Naive B cell (primary cell): ENCODE measurements at regions not wholly inside any gene's neighbourhood (a gene's known extent, or its start where the extent isn't known, plus 50 kb on each side); places are given as distances from the start of the nearest gene placed in this dataset.

ENCODE experiments used
- ATAC-seq, 2 donors: fragments of 150-1000 bp; cut with Tn5 transposase; 2 replicates each; pipeline ENCODE4 v1.10.0; 2021; ENCODE audit warnings: low read depth in 2 of 2, mild to moderate bottlenecking in 2 of 2, moderate library complexity in 2 of 2
- DNase-seq: peaks from one replicate; pipeline ENCODE4 v3.0.0; 2022
- H3K27ac Mint-ChIP-seq, 6 donors: one replicate each; pipeline ENCODE4 v1.8.0; 2020 to 2022; ENCODE audit warnings: mild to moderate bottlenecking in 6 of 6, mixed read lengths in 6 of 6, moderate library complexity in 5 of 6, inconsistent platforms in 2 of 6
- H3K27me3 Mint-ChIP-seq, 3 donors: one replicate each; pipeline ENCODE4 v1.8.0; 2021 to 2022; ENCODE audit warnings: mixed read lengths in 3 of 3, mild to moderate bottlenecking in 1 of 3
- H3K36me3 Mint-ChIP-seq, 2 donors: one replicate each; pipeline ENCODE4 v1.8.0; 2020 to 2022; ENCODE audit warnings: mixed read lengths in 2 of 2, inconsistent platforms in 1 of 2, mild to moderate bottlenecking in 1 of 2
- H3K4me1 Mint-ChIP-seq, 3 donors: one replicate each; pipeline ENCODE4 v1.8.0; 2020 to 2022; ENCODE audit warnings: mixed read lengths in 3 of 3, inconsistent platforms in 1 of 3, mild to moderate bottlenecking in 1 of 3, moderate library complexity in 1 of 3
- H3K4me3 Mint-ChIP-seq, 8 donors: one replicate each; pipeline ENCODE4 v1.8.0; 2020 to 2022; ENCODE audit warnings: mild to moderate bottlenecking in 8 of 8, mixed read lengths in 8 of 8, moderate library complexity in 8 of 8, inconsistent platforms in 2 of 8
- H3K9me3 Mint-ChIP-seq, 7 donors: one replicate each; pipeline ENCODE4 v1.8.0; 2020 to 2022; ENCODE audit warnings: mixed read lengths in 7 of 7, mild to moderate bottlenecking in 5 of 7, inconsistent platforms in 2 of 7, moderate library complexity in 1 of 7

GRCh38 chr17:12252462-12252861 is 231.8 kb downstream of the MAP2K4 start:
- no peak for ATAC-seq
- Mint-ChIP-seq H3K27me3 (peaks cover 12 to 19% (median 12%) of the 10 kb centered on the region in 3 donors), H3K36me3 (no peaks in the 10 kb centered on the region), H3K9me3 (peaks cover 0 to 4% (median 0%) of the 10 kb centered on the region in 7 donors), H3K4me3 (no peak overlapping the region), H3K4me1 (no peaks in the 10 kb centered on the region), H3K27ac (no peak overlapping the region)
- DNase-seq = no peak

- H3K4me1 Mint-ChIP-seq = no peaks in the 10 kb centered on the region
- H3K36me3 Mint-ChIP-seq = no peaks in the 10 kb centered on the region
- peaks cover 11 to 12% (median 12%) of the 10 kb centered on the region in 3 donors for H3K27me3 Mint-ChIP-seq
- DNase-seq = no peak
- ATAC-seq = no peak
- no peaks in the 10 kb centered on the region for H3K9me3 Mint-ChIP-seq
- H3K27ac Mint-ChIP-seq = no peak overlapping the region
- H3K4me3 Mint-ChIP-seq = no peak overlapping the region
These were observed 233.8 kb downstream of the MAP2K4 start for GRCh38 chr17:12254460-12254859.

GRCh38 chr17:12256380-12256995 is 235.8 kb downstream of the MAP2K4 start:
- Mint-ChIP-seq H3K4me3 (no peak overlapping the region), H3K27me3 (peaks cover 0 to 12% (median 10%) of the 10 kb centered on the region in 3 donors), H3K4me1 (no peaks in the 10 kb centered on the region), H3K27ac (no peak overlapping the region), H3K9me3 (peaks cover 0 to 2% (median 0%) of the 10 kb centered on the region in 7 donors), H3K36me3 (no peaks in the 10 kb centered on the region)
- DNase-seq = peak; percentile 1
- no peak for ATAC-seq

- peaks cover 0 to 12% (median 7%) of the 10 kb centered on the region in 3 donors for H3K27me3 Mint-ChIP-seq
- H3K27ac Mint-ChIP-seq = no peak overlapping the region
- ATAC-seq (no peak), DNase-seq (no peak)
- H3K9me3 Mint-ChIP-seq = peaks cover 0 to 4% (median 0%) of the 10 kb centered on the region in 7 donors
- H3K4me3 Mint-ChIP-seq = no peak overlapping the region
- no peaks in the 10 kb centered on the region for H3K4me1 Mint-ChIP-seq
- H3K36me3 Mint-ChIP-seq = no peaks in the 10 kb centered on the region
These were observed 236.5 kb downstream of the MAP2K4 start for GRCh38 chr17:12257176-12257575.

- H3K9me3 Mint-ChIP-seq = peaks cover 0 to 5% (median 0%) of the 10 kb centered on the region in 7 donors
- H3K27me3 Mint-ChIP-seq = peaks cover 0 to 10% (median 7%) of the 10 kb centered on the region in 3 donors
- no peaks in the 10 kb centered on the region for H3K4me1 Mint-ChIP-seq
- H3K36me3 Mint-ChIP-seq = no peaks in the 10 kb centered on the region
- DNase-seq = no peak
- H3K4me3 Mint-ChIP-seq = no peak overlapping the region
- H3K27ac Mint-ChIP-seq = no peak overlapping the region
- no peak for ATAC-seq
These were observed 240.7 kb downstream of the MAP2K4 start for GRCh38 chr17:12261354-12261753.

GRCh38 chr17:12269751-12270150 is 249.1 kb downstream of the MAP2K4 start:
- peaks cover 0 to 3% of the 10 kb centered on the region in 2 donors for H3K36me3 Mint-ChIP-seq
- H3K27me3 Mint-ChIP-seq = no peaks in the 10 kb centered on the region
- H3K4me1 Mint-ChIP-seq = no peaks in the 10 kb centered on the region
- DNase-seq (no peak), ATAC-seq (no peak)
- no peak overlapping the region for H3K27ac Mint-ChIP-seq
- H3K4me3 Mint-ChIP-seq = no peak overlapping the region
- peaks cover 4 to 27% (median 11%) of the 10 kb centered on the region in 7 donors for H3K9me3 Mint-ChIP-seq

GRCh38 chr17:12277827-12278226 is 257.1 kb downstream of the MAP2K4 start:
- H3K4me3 Mint-ChIP-seq = no peak overlapping the region
- peaks cover 2 to 11% (median 9%) of the 10 kb centered on the region in 7 donors for H3K9me3 Mint-ChIP-seq
- no peaks in the 10 kb centered on the region for H3K4me1 Mint-ChIP-seq
- no peak overlapping the region for H3K27ac Mint-ChIP-seq
- H3K36me3 Mint-ChIP-seq = peaks cover 0 to 3% of the 10 kb centered on the region in 2 donors
- ATAC-seq = no peak
- no peak for DNase-seq
- no peaks in the 10 kb centered on the region for H3K27me3 Mint-ChIP-seq

- H3K36me3 Mint-ChIP-seq = no peaks in the 10 kb centered on the region
- no peaks in the 10 kb centered on the region for H3K4me1 Mint-ChIP-seq
- H3K27ac Mint-ChIP-seq = no peak overlapping the region
- ATAC-seq (no peak), DNase-seq (no peak)
- no peaks in the 10 kb centered on the region for H3K27me3 Mint-ChIP-seq
- H3K9me3 Mint-ChIP-seq = peaks cover 0 to 3% (median 0%) of the 10 kb centered on the region in 7 donors
- no peak overlapping the region for H3K4me3 Mint-ChIP-seq
These were observed 261.4 kb downstream of the MAP2K4 start for GRCh38 chr17:12282056-12282455.

- DNase-seq (no peak), ATAC-seq (no peak)
- Mint-ChIP-seq H3K4me3 (no peak overlapping the region), H3K9me3 (peaks cover 0 to 7% (median 2%) of the 10 kb centered on the region in 7 donors), H3K4me1 (no peaks in the 10 kb centered on the region), H3K27me3 (no peaks in the 10 kb centered on the region), H3K36me3 (no peaks in the 10 kb centered on the region), H3K27ac (no peak overlapping the region)
These were observed 267.3 kb downstream of the MAP2K4 start for GRCh38 chr17:12287953-12288352.

GRCh38 chr17:12290207-12290606 is 269.5 kb downstream of the MAP2K4 start:
- no peak for DNase-seq
- no peak overlapping the region for H3K4me3 Mint-ChIP-seq
- no peak overlapping the region for H3K27ac Mint-ChIP-seq
- H3K9me3 Mint-ChIP-seq = peaks cover 0 to 10% (median 2%) of the 10 kb centered on the region in 7 donors
- no peak for ATAC-seq
- no peaks in the 10 kb centered on the region for H3K4me1 Mint-ChIP-seq
- no peaks in the 10 kb centered on the region for H3K36me3 Mint-ChIP-seq
- no peaks in the 10 kb centered on the region for H3K27me3 Mint-ChIP-seq

- no peak overlapping the region for H3K4me3 Mint-ChIP-seq
- ATAC-seq (no peak), DNase-seq (no peak)
- peaks cover 0 to 12% (median 2%) of the 10 kb centered on the region in 7 donors for H3K9me3 Mint-ChIP-seq
- no peaks in the 10 kb centered on the region for H3K27me3 Mint-ChIP-seq
- H3K36me3 Mint-ChIP-seq = no peaks in the 10 kb centered on the region
- H3K27ac Mint-ChIP-seq = no peak overlapping the region
- no peaks in the 10 kb centered on the region for H3K4me1 Mint-ChIP-seq
These were observed 275.5 kb downstream of the MAP2K4 start for GRCh38 chr17:12296209-12296625.

- no peaks in the 10 kb centered on the region for H3K4me1 Mint-ChIP-seq
- no peak for ATAC-seq
- H3K27ac Mint-ChIP-seq = no peak overlapping the region
- H3K36me3 Mint-ChIP-seq = no peaks in the 10 kb centered on the region
- H3K27me3 Mint-ChIP-seq = peaks cover 0 to 4% (median 0%) of the 10 kb centered on the region in 3 donors
- no peak overlapping the region for H3K4me3 Mint-ChIP-seq
- DNase-seq = no peak
- H3K9me3 Mint-ChIP-seq = peaks cover 0 to 15% (median 4%) of the 10 kb centered on the region in 7 donors
These were observed 280.9 kb downstream of the MAP2K4 start for GRCh38 chr17:12301551-12301950.

- H3K27me3 Mint-ChIP-seq = peaks cover 0 to 4% (median 0%) of the 10 kb centered on the region in 3 donors
- H3K27ac Mint-ChIP-seq = no peak overlapping the region
- ATAC-seq = no peak
- no peak for DNase-seq
- H3K9me3 Mint-ChIP-seq = peaks cover 2 to 15% (median 6%) of the 10 kb centered on the region in 7 donors
- no peaks in the 10 kb centered on the region for H3K36me3 Mint-ChIP-seq
- H3K4me1 Mint-ChIP-seq = no peaks in the 10 kb centered on the region
- no peak overlapping the region for H3K4me3 Mint-ChIP-seq
These were observed 282.0 kb downstream of the MAP2K4 start for GRCh38 chr17:12302711-12303110.

GRCh38 chr17:12310811-12311210 is 290.1 kb downstream of the MAP2K4 start:
- Mint-ChIP-seq H3K9me3 (peaks cover 19 to 36% (median 28%) of the 10 kb centered on the region in 7 donors), H3K27ac (no peak overlapping the region), H3K4me3 (no peak overlapping the region)

More at GRCh38 chr17:12310811-12311210, 290.1 kb downstream of the MAP2K4 start:
- no peaks in the 10 kb centered on the region for H3K4me1 Mint-ChIP-seq
- no peak for DNase-seq
- H3K27me3 Mint-ChIP-seq = no peaks in the 10 kb centered on the region
- ATAC-seq = no peak
- peaks cover 0 to 25% of the 10 kb centered on the region in 2 donors for H3K36me3 Mint-ChIP-seq
